Activated CD8-positive, alpha-beta memory T cell treated with anti-CD3 and anti-CD28 coated beads for 24 hours (primary cell): ENCODE measurements at regions not wholly inside any gene's neighbourhood (a gene's known extent, or its start where the extent isn't known, plus 50 kb on each side); places are given as distances from the start of the nearest gene placed in this dataset.

Experiments used
- DNase-seq: peaks from one replicate; pipeline ENCODE4 v3.0.0-alpha.2; 2020

- DNase-seq = no peak
These were observed 55.1 kb upstream of the SLC1A1 start for GRCh38 chr9:4435197-4435596.

GRCh38 chr9:4433379-4433778, 56.9 kb upstream of the SLC1A1 start:
- no peak for DNase-seq

GRCh38 chr9:4430432-4431261, 59.6 kb upstream of the SLC1A1 start:
- DNase-seq = no peak

DNA sequence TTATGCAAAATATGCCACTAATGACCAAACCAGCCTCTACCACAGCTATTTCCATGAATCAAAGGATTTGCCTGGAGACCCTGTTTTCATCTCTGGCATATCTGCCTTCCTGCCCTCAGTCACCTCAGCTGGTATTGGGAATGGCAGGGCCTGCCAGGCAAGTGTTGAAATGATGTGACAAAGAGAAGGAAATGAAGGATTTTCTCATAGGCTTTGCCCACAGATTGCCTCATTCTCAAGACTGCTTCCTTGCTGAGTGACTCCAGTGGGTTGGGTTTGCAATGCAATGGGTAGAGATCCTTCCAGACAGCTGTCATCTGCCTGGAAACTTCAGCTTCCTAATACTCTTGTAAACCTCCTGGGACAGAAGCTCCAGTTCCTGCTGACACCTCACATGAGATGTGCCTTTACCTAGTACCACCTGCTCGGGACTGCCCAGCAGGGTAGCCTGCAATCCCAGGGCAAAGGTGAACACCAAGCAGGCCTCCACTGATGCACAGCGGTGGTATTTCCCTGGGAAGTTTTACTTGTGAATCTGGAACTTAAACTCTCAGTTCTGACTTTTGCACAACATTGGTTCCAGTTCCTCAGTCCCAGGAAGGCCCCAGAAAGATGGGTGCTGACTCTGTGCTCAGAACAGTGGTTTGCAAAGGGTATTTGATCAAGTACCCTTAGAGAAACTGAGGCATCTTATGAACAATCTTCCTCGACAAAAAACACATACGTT, 64.8 kb upstream of the SLC1A1 start:
- no peak for DNase-seq

- no peak for DNase-seq
These were observed 65.4 kb upstream of the SLC1A1 start for GRCh38 chr9:4424891-4425290.

DNA sequence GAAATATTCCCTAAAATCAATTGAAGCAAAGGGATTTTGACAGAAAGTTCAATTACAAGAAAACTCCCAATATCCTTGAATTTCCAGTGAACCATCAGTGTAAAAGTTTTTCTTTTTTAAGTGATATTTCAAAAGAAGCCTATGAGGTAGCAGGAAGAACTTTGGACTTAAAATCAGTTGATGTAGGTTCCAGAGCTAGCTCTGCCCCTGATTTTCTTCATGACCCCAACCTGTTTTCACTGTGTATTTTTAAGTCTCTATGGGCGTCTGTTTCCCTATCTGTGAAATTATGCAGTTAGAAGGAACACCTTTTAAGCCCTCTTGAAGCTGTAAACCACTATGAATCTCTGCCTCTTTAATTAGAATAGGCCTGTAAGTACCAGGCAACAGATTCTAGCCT, 66.2 kb upstream of the SLC1A1 start:
- no peak for DNase-seq

GRCh38 chr9:4423207-4423610, 67.1 kb upstream of the SLC1A1 start:
- no peak for DNase-seq

DNA sequence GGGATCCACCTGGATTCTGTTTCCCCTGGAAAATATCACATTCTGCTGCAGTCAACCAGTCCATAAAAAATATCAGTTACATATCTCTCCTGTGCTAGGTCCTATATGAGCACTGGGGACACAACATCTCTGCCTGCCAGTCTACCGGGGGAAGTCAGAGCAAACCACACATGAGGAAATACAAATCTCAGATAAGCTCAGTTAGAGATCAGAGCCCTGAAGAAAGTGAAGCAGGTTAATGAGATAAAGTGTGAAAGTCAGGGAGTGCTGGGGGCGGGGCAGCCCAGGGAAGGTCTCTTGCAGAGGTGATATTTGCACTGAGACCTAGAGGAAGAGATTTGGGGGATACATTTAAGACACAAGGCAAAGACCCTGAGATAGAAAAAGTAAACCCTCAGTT, 67.8 kb upstream of the SLC1A1 start:
- no peak for DNase-seq

DNA sequence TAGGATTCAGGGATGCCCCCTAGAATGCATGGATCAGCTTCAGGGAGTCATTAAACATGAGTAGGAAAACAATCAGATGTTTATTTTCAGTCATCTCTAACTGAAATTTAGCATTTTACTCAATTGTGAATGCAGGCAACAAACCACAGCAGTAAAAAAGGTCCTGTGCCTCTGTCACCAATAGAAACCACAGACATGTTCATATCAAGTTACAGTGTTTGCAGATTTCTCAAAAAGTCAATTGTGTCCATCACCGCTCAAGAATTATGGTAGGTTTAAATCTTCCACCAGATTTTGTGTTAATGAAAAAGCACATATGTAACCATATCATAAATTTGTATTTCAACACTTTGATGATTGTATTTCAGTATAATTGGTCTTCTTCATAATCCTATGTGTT, 68.4 kb upstream of the SLC1A1 start:
- no peak for DNase-seq

DNA sequence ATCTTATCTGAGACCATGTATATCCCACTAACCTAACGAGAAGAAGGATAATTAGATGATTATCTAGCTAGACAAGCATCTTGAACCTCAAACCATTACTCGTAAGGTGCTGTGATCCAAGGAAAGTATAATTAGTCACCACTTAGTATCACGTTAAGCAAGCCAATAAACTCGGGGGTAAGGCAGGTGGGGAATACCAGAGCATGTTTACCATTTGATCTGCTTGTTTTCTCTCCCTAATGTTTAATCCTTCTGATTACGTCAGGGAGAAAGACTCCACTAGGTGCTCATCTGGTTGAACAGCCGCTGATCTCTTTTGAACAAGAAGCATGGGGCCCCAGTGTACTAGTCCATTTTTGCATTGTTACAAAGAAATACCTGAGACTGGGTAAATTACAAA, 69.9 kb upstream of the SLC1A1 start:
- no peak for DNase-seq

GRCh38 chr9:4417578-4418325, 72.5 kb upstream of the SLC1A1 start:
- DNase-seq = no peak

GRCh38 chr9:4416467-4416866, 73.8 kb upstream of the SLC1A1 start:
- no peak for DNase-seq

GRCh38 chr9:4415281-4415680, 75.0 kb upstream of the SLC1A1 start:
- no peak for DNase-seq

DNA sequence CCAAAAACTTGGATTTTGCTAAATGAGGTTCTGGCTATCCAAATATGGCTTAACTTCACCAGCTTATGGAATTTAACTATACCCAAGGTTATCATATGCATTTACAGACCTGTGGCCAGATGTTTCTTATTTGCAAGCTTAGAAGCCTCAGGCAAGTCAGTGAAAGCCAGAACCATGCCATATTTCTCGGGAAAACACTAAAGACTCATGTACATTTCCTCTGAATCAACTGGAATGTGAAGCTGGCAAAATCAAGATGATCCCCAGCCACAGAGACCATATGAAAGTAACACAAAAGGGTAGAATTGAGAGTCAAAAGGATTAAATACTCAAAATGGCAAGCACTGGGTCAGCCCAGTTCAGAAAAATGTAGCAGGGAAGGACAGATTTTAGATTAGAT, 76.4 kb upstream of the SLC1A1 start:
- DNase-seq = no peak

GRCh38 chr9:4404156-4404555, 86.1 kb upstream of the SLC1A1 start:
- DNase-seq = no peak

- no peak for DNase-seq
These were observed 87.8 kb upstream of the SLC1A1 start for GRCh38 chr9:4402501-4402900.

GRCh38 chr9:4400731-4401130, 89.5 kb upstream of the SLC1A1 start:
- DNase-seq = no peak

DNA sequence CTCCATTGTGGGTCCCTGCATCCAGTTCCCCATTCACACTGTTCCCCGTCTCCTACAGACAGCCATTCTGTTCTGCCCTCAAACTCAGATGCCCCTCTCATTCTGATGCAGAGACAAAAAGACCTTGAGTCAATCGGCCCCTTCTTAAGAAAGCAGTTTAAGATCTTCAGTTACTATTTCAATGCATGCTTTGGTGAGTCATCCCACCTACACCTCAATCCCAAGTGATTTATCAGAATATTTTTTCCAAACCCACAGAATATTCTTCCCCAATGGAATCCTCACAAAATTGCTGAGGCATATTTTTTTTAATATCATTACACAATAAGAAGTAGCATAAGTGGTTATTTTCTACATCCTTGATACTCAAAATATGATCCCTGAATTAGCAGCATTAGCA, 92.4 kb upstream of the SLC1A1 start:
- no peak for DNase-seq

DNA sequence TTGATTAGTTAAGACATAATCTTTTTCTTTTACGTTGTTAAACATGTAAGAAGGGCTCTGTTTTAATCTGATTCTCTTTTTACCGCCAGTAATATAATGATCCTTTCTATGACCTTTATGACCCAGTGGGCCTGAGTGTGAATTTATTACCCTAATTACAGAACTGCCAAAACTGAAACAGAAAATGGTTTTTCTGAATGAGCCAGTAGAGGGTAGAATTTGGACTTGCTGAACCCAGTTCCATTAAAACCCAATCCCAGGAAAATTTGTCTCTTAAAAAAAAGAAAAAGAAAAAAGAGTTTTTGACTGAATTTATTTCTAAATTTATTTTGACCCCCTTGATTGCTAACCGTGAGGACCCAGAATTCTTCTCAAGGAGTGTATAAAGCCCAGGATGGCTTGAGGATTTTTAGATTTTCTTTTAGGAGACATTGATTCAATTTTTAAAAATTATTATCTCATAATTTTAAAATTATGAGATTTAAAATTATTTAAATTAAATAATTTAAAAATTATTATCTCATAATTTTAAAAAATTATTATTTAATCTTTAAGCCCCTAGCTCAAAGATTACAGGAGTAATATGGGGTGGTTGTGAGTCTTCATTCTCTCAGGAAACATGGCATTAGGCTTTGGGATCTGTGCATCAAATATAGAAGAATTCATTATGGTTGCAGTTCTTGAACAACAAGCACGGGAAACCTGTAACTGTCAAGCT, 94.1 kb upstream of the GLIS3 start:
- DNase-seq = no peak

- no peak for DNase-seq
These were observed 89.9 kb upstream of the GLIS3 start for GRCh38 chr9:4389755-4390154.

GRCh38 chr9:4389003-4389402, 89.1 kb upstream of the GLIS3 start:
- no peak for DNase-seq

- DNase-seq = no peak
These were observed 87.0 kb upstream of the GLIS3 start for GRCh38 chr9:4386819-4387218.

- no peak for DNase-seq
These were observed 84.9 kb upstream of the GLIS3 start for GRCh38 chr9:4384750-4385149.
